HG03159 (cell line): ENCODE measurements at regions not wholly inside any gene's neighbourhood (a gene's known extent, or its start where the extent isn't known, plus 50 kb on each side); places are given as distances from the start of the nearest gene placed in this dataset.
"Not testable (repeated sequence)": the region's sequence is repeated elsewhere in the genome, so short reads cannot be mapped to it uniquely, and the experiment has no call there.

ENCODE experiments used
- ATAC-seq: cut with Tn5 transposase; IDR thresholded peaks from one replicate; pipeline ENCODE4 v1.9.1; 2021; ENCODE audit warnings: mild to moderate bottlenecking, moderate library complexity; ENCODE audit not compliant: unreplicated experiment

DNA sequence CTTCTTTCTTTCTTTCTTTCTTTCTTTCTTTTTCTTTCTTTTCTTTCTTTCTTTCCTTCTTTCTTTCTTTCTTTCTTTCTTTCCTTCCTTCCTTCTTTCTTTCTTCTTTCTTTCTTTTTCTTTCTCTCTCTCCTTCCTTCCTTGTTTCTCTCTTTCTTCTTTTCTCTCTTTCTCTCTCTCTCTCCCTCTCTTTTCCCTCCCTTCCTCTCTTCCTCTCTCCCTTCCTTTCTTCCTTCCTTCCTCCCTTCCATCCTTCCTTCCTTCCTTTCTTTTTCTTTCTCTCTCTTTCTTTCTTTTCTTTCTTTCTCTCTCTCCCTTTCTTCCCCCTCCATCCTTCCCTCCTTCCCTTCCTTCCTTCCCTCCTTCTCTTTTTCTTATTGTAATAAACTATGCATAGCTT, 105.5 kb downstream of the ZBTB18 start:
- ATAC-seq = not testable (repeated sequence)

DNA sequence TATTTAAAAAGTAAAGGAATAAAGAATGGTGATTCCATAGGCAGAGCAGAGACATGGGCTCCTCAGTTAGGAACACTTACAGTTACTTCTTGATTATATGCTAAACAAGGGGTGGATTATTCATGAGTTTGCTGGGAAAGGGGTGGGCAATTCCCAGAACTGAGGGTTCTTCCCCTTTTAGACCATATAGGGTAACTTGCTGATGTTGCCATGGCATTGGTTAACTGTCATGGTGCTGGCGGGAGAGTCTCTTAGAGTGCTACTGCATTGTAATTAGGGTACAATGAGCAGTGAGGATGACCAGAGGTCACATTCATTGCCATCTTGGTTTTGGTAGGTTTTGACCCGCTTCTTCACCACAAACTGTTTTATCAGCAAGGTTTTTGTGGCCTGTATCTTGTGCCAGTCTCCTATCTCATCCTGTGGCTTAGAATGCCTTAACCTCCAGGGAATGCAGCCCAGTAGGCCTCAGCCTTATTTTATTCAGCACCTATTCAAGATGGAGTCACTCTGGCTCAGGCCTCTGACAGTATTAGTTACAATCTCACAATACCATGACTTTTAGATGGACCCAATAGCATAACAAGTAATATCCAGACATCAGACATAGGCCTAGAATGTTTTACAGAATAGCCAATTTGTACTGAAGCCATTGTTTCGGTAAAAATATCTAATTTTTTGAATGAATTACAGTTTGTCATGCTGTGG, 106.8 kb downstream of the ZBTB18 start:
- ATAC-seq = no peak

DNA sequence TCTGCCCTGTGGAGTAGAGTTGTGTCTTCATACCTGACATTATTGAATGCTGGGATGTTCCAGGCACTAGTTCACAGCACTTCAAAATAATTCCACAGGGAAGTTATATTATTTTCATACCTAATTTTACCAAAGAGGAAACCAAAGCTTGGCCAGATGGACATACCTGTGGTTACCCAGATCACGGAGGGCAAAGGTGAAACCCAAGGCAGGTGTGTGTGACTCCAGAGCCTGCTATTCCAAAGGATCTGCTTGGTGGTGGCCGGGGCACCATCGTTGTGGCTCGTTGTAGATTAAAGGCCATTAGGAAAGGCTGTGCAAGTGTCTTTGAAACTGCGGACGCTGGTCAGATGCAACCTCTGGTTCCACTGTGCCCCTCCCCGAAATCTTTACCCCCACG, 108.6 kb downstream of the ZBTB18 start:
- ATAC-seq = no peak

DNA sequence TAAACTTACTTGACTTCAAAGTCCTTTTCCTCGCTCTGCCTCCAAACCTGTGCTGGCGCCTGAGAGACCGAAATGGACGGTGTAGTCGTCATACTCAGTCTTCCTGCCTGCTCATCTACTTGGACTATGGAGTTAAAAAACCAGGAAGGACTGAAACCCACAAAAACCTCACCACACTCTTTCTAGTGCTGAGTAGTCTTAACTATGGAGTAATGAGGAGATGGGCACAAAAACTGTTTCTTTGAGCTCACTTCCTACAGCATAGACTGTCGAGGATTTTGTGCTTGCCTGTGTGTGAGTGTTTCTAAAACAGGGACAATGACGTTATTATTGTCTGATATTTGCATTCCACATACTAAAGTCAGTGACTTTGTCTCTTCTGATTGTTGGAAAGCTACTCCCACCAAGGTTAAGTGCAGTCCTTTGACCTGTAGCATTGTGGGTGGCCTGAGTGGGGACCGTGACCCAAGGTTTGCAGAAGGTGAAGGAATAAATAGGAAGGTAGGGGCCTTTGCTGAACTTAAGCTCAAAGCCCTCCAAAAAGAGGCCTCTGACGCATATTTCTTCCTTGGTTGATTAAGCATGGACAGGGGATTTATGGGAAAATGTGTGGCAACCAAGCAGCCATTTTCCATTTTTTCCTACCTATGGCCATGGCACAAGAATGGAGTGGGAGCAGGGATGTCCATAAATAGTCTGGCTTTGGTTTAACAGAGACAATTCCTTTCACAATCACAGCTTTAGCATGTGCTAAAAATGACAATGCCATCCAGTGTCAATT, 109.6 kb downstream of the ZBTB18 start:
- ATAC-seq = no peak

DNA sequence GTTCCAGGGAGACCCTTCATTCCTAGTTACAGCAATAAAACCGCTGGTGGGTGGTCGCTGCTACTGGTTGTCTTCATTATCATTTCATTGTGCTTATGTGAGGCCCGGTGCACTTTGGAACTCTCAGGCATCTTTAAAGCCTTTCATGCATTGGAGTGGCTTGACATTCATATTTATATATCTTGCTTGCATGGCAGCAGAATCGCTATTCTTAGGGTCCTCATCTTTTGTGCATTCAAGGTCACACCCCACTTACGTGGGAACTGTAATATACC, 110.1 kb downstream of the ZBTB18 start:
- ATAC-seq = no peak

DNA sequence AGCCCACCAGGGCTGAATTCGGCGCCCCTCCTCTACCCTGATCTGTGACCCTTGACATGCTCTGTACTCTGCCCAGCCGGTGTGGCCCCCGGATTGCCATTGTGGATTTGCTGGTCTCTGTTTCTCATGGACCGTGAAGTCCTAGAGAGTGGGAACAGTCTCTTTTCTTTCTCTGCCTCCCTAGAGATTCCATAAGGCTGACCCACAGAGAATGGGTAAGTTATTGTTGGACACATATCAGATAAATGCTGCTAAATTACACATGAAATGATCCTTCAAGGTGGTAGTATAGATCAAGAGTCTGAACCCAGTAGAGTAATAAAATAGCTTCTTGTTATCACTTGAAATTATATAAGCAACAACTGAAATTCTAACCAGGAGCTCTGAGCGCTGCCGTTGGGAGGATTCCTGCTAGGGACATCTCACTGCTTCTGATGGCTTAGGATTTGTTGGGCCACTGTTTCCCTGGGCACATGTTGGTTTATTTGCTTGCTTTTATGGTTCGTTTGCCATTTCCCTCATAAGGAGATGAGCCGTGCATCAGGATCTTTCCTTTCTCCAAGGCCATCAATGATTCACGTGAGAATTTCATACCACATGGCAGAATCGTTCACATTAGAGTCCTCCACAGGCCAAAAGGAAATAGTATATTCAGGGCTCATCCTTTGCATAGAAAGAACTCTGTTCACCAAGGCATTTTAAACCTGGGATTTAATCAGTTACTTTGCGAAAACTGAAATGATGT, 111.9 kb downstream of the ZBTB18 start:
- no peak for ATAC-seq

DNA sequence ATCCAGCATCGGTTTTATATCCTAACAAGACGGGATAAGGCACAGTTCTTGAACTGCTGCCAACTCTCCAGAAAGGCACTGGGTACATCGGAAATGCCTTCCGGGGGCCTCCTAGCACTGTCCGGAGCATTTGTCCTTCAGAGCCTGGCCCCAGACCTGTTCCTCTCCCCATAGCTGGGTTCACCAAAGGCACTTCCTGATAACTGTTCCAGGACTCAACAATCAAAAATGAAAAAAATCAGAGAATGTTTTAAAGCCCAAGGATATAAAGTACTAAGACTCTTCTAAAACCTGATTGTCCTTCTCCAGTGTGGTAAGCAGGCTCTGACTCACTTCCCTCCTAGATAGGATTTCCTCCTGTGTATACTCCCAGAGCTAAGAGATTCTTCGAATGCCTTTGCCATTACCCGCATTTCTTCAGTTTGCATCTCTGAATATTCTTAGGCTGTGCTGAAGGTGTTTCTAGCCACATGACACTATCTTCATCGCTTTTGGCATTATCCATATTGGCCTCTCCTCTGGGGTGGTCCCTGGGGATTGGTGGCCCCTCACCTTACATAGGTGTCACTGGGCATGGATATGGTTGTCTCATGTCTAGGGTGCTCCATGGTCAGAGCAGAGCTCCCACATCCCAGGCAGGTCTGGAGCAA, 112.9 kb downstream of the ZBTB18 start:
- ATAC-seq = no peak

DNA sequence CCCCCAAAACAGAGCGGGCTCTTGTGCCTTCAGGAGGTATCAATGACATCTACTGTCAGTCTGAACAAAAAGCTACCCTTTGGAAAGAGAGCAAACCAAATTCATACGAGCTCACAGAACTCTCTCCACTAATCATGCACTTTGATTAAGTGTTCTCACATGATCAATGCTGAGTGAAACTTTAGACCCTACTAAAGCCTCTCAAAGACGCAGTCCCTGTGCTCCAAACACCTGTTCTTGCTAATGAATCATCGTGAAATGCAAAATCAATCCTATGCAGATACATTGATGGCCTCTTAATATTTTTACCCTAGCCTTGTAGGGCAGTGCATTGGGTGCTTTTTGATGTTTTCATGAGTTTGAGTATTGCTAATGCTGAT, 113.4 kb downstream of the ZBTB18 start:
- ATAC-seq = no peak

DNA sequence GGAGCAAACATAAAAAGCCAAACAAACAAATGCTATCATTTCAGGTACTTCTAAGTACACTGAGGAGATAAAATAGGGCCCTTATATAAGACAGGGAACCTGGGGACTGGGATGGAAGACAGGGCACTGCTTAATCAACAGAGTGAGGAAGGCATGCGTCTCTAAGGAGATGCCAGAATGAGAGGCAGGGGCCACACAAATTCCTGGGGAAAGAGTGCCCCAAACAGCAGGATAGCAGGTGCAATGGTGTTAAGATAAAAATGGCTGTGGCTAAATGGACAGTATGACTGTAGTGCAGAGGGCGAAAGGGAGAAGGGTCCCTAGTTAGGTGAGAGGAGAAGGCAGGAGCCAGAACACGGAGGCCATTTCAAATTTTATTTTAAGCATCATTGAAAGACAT, 113.9 kb downstream of the ZBTB18 start:
- no peak for ATAC-seq

DNA sequence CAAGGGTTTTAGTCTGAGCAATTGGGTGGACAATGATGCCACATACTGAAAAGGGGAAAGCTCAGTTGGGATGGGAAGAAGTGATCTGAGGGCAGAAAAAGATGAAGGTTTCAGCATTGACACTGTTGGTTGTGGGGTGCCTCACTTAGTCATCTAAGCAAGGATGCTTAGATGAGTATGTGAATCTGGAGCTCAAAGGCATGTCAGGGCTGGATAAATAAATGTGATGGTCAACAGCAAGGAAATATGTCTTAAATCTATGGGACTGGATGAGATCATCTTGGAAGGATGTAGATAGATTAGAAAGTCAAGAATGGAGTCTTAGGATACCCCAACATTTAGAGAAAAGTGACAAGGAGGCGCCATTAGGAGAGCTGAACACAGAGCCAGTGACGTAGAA, 114.6 kb downstream of the ZBTB18 start:
- ATAC-seq = no peak

DNA sequence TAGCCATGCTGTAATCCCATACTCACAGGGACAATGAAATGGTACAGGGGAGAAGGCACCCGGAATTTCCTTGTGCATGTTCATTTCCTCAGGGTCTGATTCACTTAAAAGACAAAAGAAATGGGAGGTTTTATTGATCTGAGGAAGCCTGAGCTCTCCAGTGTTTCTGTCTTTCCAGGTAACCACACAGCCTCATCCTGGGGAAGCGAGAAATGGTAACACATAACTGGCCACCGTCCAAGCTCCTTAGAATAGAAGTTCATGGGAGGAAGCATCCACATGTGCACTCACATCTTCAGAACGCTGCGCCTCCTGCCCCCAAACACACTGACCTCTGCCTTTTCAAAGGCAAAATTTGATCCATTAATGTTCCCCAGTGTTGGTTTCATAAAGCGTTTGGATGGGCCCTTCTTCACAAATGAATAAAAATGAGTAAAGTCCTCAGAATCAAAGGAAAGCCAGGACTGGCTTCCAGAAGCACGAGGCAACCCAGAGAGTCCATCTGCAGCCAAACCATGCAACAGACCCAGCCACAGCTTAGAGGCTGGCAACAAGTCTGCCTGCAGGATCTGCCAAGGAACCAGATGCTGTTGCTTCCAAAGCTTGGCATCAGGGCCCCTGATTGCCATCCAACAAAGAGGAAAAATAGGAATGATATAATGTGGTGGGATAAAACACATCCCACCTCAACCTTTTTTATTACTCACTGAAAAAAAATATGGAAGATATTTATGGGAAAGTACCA, 120.3 kb downstream of the ZBTB18 start:
- ATAC-seq = no peak

DNA sequence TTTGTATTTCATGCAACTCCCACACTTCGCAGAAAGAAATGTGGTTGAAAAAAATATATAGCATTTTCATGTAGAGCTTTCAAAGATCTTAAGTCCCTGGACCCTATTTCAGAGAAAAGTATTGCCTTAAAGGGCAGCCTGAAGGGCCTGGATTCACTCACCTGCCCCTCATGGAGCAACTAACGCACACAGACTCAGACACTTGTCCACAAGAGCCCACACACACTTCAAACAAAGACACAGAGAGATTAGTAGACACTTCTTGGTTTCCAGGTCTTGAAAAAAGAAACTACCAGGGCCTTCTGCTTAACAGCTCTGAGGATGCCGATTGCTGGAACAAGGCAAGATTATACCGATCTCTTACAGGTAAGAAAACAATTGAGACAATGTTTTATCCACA, 122.2 kb downstream of the ZBTB18 start:
- no peak for ATAC-seq

DNA sequence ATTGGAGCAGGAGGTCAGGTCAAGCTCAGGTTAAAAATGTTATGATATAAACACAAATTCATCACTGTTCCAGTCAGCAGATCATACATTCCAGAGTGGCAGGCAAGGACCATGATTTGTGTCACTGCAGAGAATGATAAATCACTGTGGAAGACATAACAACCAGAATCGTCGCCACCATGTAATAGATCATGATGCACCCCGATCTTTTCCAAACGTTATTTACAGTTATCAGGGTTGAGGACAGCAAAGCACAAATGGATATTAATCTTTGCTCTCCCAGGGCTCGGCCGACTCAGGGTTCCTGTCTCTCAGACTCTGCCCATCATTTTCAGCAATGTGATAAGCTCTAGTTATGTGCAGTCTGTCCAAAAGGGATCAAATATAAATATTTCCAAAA, 122.7 kb downstream of the ZBTB18 start:
- ATAC-seq = no peak

DNA sequence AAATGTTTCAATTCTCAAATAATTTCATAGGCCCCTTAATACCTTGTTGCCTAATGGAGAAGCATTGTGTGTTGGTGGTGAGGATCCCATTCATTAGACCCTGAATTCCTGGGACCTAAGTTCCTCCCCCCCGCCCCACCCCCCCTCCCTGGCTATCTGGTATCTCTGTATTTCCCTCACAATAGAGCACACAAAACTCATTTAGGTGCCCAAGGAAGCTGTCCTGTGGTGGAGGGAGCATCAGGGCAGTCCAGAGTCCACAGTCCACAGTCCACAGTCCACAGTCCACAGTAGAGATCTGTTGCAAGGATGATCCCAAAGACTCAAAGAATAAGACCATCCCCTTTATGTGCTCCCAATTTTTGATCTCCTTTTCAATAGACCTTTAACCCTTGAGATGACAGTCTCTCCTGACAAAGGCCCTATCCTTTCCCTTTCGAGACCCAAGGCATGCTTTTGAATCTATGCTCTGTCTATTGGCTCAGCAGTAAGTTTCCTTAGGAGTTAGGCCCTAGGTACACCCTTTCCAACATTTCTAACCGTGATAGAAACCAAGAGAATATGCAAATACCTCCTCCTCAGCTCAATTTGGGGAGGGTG, 123.9 kb downstream of the ZBTB18 start:
- no peak for ATAC-seq

DNA sequence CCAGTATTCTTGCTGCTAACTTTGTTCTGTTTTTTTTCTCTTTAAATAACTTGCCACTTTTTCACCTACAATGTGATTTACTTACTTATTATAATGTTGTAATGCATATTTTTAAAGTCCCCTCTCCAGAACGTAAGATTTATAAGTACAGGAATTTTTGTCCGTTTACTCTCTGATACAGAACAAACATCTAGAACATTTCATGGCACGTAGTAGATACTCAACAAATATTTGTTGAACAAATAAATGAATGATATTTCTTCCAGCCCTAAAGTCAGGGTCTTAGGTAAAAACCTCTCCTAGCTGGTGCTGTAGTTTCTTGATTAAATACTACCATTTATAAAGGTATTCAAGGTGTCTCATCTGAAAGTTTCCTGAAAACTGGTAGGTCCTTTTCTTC, 125.1 kb downstream of the ZBTB18 start:
- ATAC-seq = no peak

DNA sequence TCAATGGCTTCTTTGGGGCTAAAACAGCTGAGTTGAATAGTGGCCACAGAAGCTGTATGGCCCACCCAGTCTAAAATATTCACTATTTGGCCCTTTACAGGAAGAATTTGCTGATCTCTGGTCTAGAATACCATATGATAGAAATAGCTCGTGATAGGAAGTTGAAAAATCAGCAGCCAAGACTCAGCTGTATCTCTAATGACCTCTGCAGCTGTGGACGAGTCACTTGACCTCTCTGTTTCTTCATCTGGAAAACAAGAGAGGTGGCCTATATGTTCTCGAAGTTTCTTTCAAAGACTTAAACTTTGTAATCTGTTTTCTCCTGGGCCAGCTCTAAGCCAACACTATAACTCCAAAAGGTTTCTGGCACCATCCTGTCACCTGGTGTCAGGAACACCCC, 129.2 kb downstream of the ZBTB18 start:
- no peak for ATAC-seq

DNA sequence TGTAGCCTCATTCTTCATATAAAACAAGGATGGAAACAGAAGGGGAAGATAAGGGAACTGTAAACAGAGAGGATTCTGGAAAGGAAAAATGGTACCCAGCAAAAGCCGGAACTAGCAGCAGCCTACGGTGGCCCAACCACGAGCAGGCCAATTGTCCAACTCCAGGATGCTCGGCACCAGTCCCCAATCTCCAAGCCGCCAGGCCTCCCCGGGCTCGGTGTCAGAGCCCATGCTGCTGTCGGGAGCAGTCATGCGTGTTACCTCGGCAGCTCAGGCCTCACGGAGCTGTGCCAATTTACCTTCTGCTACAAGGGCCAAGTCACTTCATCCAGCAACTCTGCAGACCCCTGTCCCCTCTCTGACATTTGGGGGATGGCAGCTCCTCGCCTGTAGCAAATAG, 130.8 kb downstream of the ZBTB18 start:
- ATAC-seq = no peak

DNA sequence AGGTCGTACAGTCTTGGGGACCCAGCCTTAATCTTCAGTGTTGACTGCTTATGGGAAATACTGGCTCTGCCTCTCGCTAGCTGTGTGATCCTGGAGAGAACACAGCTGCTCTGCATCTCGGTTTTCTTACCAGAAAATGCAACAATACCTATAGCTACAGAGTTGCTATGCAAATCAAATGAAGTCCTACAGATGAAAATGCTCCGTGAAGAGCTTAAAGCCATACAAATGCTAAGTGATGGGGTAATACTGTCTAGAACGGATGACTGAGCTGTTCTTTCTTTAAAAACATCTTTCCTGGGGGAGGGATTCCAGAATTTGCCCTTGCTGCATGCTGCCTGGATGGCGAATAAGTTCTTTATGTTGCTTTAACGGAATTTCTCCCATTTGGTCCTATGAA, 132.0 kb downstream of the ZBTB18 start:
- no peak for ATAC-seq

DNA sequence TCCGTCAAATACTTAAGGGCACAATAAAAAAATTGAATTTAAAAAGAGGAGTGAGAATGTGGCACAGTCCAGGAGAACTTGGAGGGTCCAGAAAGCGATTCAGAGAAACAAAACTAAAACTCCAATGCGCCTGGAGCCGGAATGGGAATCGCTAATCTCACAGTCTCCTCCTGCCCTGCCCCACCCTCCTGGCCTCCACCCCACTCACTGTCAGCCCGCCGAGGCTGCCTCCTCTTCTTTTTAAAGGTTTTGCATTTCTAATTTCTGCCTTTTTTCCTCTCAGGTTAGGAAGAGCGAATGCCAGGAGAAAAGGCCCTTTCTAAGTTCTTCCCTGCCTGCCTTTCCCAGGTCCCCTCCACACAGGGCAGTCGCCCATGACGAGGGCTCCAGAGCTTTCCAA, 135.3 kb downstream of the ZBTB18 start:
- no peak for ATAC-seq

DNA sequence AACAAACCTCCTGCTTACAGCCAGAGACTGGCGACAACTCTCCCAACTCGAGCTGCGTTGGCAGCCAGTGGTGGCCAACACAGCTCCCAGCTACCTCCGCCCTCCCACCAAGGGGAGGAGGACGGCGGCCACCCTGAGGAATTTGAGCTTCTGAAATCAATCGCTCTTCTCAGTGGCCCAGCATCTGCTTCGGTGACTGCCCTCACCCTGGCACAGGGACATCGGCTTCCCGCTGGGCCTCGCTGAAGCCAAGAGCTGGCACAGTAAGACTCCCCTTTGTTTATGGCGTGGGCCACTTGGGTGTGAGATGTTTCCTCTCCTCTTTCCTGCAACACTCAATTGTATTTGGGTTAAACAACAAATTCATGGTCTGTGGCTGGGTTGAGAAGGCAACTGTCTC, 136.2 kb downstream of the ZBTB18 start:
- no peak for ATAC-seq

DNA sequence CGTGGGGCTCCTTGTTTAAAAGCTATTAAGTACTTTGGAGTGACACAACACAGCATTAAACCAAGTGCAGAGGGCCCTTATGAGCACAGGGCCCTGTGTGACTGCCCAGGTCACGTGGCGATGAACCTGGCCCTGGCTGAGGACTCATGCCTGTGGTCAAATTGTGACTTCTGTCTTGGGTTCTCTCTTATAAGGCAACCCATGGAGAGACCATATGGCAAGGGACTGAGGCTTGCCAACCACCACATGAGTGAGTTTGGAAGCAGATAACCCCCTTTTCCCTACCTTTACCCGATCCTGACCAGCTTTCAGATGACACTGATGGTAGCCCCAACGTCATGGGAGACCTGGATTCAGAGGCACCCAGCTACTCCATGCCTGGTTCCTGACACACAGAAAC, 140.5 kb downstream of the ZBTB18 start:
- no peak for ATAC-seq
